HG03064 (cell line): ENCODE measurements at regions not wholly inside any gene's neighbourhood (a gene's known extent, or its start where the extent isn't known, plus 50 kb on each side); places are given as distances from the start of the nearest gene placed in this dataset.
"Not testable (repeated sequence)": the region's sequence is repeated elsewhere in the genome, so short reads cannot be mapped to it uniquely, and the experiment has no call there.

Experiments used
- ATAC-seq: cut with Tn5 transposase; IDR thresholded peaks from one replicate; pipeline ENCODE4 v1.9.1; 2021; ENCODE audit warnings: low read depth; ENCODE audit not compliant: unreplicated experiment

DNA sequence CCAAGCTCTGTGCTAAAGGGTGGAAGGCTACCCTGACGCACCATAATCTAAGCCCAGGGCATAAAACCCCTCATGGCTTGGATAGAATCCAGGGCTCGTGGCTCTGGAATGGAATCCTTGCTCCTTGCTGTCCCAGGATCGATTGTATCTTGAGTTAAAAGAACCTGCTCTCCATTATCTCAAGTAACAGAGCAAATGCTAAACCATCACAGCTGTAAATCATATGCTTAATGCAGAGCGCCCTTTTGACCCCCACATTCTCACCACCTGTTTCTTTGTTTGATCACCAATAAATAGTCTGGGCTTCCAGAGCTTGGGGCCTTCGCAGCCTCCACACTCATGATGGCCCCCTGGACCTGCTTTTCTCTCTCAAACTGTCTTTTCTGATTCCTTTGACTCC is 299.3 kb upstream of the MGAT4C start:
- ATAC-seq: not testable (repeated sequence)

DNA sequence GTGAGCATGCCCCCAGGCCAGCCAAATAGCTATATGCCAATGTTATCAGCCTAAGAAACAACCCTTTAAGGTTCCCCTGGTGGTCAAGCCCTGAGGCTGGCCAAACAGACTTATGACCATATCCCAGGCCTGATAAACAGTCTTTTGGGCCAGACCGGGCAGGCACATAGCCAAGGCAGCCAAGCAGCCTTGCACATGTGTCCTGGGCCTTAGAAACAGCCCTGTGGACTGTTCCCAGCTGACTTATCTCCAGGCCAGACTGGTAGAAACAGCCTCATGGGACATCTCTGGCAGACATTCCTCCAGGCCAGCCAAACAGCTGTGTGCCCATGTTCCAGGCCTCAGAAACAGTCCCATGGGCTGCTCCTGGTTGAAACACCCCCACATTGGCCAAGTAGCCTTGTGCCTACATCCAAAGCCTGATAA is 295.0 kb upstream of the MGAT4C start:
- no peak for ATAC-seq

DNA sequence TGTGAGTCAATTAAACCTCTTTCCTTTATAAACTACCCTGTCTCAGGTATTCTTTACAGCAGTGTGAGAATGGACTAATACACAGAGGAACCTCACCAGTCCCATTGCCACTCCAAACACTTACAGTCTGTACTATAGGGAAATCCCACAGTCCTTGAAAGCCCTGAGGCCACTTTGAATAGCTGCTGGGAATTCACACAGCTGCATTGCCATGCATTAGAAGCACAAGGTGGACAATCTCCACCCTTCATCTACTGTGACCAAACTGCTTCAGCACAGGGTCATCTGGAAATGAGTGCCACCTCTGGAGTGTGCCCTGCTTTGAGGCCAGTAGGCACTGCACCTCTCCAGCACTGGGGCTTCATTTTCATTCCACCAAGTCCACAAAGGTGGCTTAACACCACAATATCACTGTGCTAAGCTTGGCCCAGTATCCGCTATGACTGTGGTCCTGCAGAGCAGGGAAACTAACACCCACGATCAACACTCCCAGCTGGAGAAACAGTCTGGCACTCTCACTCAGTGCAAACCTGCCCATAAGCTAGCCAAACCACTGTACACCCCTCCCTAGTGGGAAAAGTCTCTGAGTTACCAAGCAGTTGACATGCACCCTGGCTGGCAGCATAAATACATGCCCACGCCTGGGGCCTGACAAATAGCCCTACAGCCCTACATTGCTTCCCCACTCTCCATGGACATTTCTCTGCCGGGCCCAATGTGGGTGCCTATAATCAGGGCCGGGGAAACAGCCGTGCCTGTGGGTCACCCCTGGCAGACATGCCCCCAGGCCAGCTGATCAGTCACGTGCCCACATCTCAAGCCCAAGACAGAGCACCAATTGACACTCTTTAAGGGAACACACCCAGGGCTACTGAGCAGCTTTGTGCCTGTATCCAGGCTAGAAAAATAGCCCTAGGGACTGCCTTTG is 294.3 kb upstream of the MGAT4C start:
- no peak for ATAC-seq

DNA sequence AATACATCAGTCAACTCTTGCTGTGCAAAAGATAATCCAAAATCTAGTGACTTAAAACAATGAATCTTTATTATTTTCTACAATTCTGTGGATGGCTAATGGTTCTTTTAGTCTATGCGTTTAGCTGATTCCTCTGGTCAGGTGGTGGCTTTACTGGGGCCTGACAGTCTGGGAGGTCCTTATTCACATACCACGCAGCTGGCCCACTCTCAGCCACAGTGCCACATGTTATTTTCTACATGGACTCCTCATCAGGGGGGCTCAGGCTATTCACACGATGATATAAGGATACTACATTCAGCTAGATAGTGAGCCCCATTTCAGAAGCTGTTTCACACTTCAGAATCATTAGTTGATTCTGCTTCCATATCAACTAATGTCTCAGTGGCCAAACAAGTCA is 287.5 kb upstream of the MGAT4C start:
- ATAC-seq: no peak

DNA sequence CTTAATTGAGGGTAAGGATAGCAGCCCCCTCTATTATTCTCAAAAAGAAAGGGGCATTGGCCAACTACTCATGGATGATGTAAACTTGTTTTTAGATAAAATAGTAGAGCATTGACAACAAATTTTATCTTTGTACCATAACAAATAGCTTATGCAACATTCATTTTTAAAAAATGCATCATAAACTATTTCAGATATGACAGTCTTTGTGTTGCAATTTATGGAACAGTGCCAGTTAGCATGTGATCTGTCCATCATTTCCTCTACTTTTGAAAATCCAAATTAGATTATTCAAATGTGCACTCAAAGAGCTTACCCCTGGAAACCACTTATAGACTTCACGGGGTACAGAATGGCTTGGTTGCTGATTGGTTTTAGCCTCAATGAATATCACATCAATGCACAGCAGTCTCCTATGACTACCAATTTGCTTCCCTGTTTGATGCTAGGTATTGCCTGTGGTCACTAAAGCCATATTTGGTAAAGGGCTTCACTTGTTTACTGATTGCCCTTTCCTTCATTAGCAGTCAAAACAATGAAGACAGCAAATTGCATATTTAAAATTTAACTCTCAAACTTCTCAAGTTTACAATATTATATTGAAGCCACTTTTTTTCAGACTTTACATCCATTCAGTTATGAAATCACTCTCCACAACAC is 274.9 kb upstream of the MGAT4C start:
- no peak for ATAC-seq

DNA sequence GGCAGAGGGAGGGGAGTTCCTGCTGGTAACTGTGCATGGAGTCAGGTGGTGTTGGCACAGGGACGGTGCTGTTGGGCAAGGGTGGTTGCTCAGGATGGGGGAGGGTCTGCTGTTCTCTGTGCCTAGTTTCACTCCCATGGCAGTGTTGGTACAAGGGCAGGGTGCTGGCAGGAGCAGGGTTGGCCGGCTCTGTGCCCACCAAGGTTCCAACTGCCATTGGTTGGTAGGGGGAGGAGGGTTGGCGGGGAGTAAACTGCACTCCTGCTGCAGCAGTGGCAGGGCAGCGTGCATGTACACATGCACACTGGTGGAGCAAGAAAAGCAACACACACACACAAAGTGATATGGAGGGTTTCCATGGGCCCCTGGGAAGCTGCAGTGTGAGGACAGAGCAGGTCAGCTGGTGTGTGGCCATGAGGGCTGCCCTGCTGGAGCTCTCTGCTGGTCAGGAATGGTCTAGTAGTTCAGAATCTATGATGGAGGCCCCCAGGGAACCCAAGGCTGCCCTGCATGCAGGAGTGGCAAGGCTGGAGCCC is 269.9 kb upstream of the MGAT4C start:
- ATAC-seq: no peak

DNA sequence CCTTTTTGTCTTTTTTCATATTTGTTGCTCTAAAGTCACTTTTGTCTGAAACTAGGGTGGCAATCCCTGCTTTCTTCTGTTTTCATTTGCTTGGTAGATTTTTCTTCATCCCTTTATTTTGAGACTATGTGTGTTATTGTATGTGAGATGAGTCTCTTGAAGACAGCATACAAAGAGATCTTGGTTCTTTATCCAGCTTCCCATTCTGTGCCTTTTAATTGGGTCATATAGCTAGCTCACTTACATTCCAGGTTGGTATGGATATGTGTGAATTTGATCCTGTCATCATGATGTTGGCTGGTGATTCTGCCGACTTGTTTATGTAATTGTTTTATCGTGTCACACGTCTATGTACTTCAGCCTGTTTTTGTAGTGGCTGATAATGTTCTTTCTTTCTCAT is 267.7 kb upstream of the MGAT4C start:
- no peak for ATAC-seq

DNA sequence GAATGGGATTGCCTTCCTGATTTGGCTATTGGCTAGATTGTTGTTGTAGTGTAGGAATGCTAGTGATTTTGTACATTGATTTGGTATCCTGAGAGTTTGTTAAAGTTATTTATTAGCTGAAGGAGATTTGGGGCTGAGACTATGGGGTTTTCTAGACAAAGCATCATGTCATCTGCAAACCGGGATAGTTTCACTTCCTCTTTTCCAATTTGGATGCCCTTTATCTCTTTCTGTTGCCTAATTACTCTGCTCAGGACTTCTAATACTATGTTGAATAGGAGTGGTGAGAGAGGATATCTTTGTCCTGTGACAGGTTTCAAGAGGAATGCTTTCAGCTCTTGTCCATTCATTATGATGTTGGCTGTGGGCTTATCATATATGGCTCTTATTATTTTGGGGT is 265.7 kb upstream of the MGAT4C start:
- no peak for ATAC-seq

DNA sequence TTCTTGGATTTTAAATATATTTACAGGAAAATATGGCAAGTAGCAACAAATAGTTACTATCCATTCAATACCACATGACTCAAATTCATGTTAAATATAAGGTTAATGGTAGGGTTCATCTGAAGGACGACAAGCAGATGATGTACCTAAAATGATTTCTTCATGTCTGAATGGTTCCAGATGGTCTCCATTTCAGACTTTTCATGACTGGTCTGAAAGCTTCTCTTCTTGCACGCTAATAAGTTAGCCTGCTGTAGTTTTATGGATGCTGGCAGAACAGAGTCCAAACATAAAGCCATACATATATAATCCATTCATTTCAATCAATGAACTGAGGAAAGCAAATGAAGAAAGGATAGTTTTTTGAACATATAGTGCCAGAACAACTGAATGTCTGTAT is 257.0 kb upstream of the MGAT4C start:
- no peak for ATAC-seq

DNA sequence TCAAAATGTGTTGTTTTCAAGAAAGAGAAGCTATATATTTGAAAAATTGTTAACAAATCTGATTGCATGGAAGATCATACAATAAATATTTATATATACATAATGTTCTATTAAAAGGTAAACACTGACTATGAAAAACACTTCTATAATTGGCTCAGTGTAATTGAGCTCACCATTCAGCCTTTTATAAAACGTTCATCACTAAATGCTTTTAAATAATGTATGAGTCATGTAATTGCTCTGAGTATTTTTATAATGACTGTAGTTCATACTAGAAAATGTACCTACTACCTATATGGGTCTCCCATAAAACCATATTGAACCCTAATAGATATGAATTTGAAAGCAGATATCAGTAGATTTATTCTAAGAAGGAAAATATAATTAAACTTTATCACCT is 240.4 kb upstream of the MGAT4C start:
- ATAC-seq: no peak

DNA sequence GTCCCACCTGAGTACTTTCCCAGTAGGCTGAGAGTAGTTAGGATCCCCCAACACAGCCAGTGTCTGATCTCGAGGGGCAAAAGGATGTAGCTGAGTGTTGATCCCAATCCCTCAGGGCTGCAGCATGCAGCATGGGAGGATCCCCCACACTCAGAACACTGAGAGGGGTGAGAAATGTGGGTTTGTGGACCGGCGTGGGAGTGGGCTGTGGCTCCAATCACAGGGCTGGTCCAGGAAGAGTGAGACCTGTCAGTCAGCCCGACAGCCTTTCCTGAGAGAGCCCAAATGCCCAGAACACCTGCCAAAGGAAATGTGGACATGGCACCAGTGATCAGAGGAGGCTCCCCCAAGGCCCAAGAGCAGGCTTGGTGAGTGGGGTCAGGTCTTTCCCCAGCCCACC is 228.3 kb upstream of the MGAT4C start:
- no peak for ATAC-seq

DNA sequence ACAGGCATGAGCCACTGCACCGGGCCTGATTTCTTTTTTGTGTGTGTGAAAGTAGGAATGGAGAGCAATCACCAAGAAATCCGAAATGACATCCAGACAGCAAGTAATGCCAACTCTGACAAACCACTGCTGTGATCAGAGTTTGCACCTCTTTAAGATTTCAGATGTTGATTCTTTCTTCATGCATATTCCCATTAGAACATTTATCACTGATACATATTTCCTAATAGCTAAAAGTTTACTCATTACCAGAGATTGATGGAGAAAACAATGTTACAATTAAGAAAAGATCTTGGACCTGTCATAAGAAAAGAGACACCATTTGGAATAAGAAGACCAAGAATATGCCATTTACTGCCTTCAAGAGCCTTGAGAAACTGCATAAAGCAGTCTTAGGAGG is 217.0 kb upstream of the MGAT4C start:
- no peak for ATAC-seq

DNA sequence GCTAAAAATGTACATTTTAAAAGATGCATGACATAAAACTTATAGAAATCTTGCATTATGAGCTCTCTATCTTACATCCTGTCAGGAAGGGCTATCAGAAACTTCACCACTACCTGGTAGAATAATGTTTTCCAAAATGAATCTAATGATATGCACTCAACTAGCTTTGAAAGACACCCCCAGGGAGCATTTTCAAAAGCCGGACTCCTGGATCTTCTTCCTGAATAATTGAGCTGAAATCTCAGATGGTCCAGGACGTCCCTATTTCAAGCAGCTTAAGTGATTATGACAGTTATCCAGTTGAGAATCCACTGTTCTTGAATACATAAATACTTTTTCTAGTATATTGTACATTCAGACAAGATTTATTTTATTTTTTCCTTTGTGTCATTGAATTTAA is 200.6 kb upstream of the MGAT4C start:
- ATAC-seq: no peak

DNA sequence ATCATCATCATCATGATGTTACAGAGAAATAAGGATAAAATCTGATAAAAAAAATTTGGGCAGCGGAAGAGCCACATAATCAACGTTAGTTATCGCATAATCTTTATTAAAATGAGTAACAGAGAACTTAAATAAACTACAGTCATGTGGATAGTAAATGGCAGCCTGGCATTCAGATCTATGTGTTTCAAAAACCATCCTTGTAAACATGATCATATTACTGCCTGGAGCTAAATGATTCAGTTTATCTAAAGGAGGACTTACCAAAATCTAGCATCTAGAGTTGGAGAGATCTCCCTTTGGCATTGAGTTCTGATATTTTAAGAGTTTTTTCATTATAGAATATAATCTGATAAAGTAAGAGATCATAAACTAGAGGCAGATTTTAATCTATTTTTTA is 200.1 kb upstream of the MGAT4C start:
- no peak for ATAC-seq

DNA sequence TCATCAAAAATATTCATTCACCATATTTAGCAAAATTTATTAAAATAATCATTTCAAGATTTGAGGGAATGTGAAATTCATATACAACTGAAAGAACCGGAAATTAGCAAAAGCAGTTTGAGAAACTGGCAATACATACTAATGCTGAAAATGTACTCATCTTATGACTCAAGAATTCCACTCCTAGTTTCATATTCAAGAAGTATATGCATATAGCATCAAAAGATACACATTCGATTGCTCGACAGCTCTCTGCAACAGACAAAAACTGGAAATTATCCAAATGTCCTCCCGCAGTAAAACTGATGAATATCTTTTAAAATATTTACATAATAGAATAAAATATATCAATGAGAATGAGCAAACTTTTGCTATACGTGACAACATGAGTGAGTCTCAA is 189.2 kb upstream of the MGAT4C start:
- no peak for ATAC-seq

DNA sequence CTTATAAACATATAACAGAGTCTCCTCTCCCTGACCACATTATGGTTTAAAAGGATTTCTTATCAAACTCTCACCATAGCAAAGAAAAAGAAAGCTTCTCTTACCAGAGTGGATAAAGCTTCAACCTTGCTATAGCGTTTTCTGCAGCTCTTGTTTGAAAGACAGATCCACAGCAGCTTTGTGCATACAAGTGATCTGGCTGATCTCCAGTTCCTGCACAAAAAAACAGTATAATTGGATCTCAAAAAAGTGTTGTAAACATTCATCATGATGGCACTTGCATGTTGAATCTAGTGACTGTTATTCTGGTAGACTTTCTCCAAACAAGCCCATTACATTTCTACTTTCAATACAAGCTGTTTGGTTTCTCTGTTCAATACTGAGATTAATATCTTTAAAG is 178.9 kb upstream of the MGAT4C start:
- ATAC-seq: no peak

DNA sequence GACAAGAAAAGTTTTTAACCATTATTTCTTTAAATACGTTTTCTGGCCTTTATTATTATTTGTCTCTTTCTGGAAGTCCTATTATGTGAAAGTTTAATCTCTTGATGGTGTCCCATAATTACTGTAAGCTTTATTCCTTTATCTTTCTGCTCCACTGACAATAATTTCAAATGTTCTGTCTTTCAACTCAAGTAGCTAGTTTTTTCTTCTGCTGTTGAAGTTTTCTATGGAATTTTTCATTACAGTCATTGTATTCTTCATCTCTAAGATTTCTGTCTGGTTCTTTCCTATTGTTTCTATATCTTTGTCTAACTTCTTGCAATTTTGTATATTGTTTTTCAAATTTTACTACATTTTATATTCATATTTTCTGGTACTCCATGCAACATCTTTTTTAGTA is 173.6 kb upstream of the MGAT4C start:
- ATAC-seq: no peak

DNA sequence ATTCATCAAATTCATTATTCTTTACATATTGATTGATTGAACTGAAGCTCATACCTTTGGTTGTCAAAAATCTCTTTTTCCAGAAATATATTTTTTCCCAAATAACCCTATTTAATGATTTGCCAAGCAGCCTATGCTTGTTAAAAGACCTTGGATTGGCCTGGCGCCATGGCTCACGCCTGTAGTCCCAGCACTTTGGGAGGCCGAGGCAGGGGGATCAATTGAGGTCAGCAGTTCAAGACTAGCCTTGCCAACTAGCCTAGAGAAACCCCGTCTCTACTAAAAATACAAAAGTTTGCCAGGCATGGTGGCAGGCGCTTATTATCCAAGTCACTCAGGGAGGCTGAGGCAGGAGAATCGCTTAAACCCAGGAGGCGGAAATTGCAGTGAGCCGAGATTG is 165.1 kb upstream of the MGAT4C start:
- ATAC-seq: no peak

DNA sequence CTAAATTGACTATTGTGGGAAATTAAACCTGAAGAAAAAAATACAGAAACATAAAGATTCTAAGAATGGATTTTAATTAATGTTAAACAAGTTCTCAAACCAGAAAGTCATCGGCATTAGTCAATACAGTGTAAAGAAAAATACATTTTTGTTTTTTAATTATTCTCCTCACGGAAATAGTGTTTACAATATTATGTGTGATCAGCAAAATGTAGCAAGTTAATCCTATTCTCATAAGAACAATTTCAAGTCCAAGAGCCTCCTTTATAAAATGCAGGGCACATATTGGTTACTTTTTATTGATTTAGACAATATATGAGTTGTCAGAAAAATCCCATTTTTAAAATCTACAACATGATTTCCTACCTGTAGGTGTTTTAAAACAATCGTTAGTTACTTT is 158.0 kb upstream of the MGAT4C start:
- ATAC-seq: no peak

DNA sequence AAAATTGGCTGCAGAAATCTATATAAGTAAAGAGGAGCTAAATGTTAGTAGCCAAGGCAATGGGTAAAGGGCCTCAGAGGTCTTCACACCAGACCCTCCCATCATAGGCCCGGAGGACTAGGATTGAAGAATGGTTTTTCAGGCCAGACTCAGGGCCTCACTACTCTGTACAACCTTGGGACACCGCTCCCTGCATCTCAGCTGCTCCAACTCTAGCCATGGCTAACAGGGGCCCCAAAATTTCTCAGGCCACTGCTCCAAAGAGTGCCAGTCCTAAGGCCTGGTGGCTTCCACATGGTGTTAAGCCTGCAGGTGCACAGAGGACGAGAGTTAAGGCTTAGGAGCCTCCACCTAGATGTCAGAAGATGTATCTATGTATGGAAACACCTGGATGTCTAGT is 155.5 kb upstream of the MGAT4C start:
- ATAC-seq: no peak

DNA sequence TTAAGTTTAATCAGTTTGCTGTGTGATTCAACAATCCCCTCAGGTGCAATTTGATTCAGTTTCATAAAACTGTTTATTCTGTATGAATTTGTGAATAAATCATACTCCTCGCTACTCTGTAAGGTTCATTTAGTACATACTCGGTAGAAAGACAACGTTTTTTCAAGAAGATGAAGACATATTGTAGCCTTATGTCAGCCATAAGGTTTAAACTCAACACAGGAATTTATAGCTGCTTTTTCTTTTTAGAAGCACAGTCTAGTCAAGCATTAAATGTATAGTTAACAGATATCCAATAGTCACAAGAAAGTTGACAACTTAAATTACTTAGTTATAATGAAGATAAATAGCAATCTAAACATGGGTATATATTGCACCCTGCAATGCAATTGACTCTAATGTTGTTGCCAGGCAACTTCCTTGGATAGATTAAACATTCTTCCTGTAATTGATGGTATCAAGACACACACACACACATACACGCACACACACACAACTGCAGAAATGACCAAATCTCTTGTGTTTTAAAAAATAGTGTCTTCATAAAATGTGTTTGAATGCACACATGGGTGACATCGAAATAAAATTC is 151.5 kb upstream of the MGAT4C start:
- no peak for ATAC-seq

DNA sequence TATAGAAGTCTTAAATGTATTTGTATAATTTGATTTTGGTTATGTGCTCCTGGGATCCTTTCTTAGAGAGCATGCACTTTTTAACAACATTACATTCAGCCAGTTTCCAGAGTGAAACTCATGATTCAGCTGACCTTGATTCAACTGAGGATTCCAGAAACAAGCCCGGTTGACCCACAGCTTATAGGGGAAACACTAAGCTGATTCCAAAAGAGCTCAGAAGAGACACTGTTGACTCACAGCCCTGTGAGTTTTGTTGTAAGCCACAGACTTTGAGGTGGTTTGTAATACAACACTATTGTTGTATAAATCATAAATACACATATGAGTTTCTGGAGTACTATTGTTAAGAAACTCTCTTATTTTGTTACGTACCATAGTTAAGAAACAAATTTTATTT is 133.8 kb upstream of the MGAT4C start:
- no peak for ATAC-seq
